ENCODE measurements at regions not wholly inside any gene's neighbourhood (a gene's known extent, or its start where the extent isn't known, plus 50 kb on each side); places are given as distances from the start of the nearest gene placed in this dataset.

DNA sequence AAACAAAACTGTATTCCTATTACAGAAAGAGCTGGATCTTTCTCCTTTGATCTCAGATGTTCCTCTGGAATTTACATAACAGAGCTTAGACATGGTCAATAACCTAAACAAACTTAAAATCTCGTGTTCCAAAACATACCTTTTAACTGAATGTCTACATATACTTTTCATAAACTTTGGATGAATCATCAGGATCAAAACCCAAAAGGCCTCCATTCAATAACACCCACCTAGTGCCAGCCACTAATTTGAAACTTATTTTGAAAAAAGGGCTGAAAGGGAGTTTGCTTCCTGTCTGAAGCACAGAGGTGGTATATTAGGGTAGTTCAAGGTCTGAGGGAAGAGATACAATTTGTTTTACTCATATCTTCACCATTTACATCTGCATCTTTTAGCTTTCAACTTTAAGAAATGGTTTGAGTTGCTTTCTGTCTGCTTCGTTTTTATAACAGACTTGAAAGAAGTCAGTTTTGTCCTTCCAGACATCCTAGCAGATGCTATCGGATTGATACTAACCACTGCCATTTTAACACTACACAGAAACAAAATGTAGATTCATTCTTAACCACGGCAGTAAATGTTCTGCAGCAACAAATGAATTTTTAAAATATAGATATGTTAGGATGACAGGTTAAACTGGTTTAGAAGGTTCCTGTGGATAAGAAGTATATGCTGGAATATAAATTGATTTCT lies 242.8 kb upstream of the DKK2 start:
- no peak for TF ChIP-seq EZH2 (IDR thresholded peaks at IDR 0.05; ENCODE audit: borderline replicate concordance, low read depth, low read length, poor library complexity, severe bottlenecking)
- TF ChIP-seq CTCF (conservative IDR thresholded peaks at IDR 0.05; ENCODE audit: low read depth, low read length), result no peak

Measured in A673 (cell line).